Fibroblast of gingiva (primary cell): ENCODE measurements at regions not wholly inside any gene's neighbourhood (a gene's known extent, or its start where the extent isn't known, plus 50 kb on each side); places are given as distances from the start of the nearest gene placed in this dataset.

Experiments used
- DNase-seq: peaks from one replicate; pipeline ENCODE4 v3.0.0-alpha.2; 2011; ENCODE audit warnings: low read depth

- no peak for DNase-seq
These were observed 177.0 kb upstream of the C16orf82 start for GRCh38 chr16:26889740-26890139.

- DNase-seq: no peak
These were observed 168.5 kb upstream of the C16orf82 start for GRCh38 chr16:26898200-26898599.

- DNase-seq: no peak
These were observed 165.4 kb upstream of the C16orf82 start for GRCh38 chr16:26901196-26901861.

GRCh38 chr16:26901983-26902382 is 164.7 kb upstream of the C16orf82 start:
- DNase-seq: no peak

GRCh38 chr16:26905336-26905735 is 161.4 kb upstream of the C16orf82 start:
- no peak for DNase-seq

- DNase-seq: no peak
These were observed 157.1 kb upstream of the C16orf82 start for GRCh38 chr16:26909623-26910022.

- no peak for DNase-seq
These were observed 155.3 kb upstream of the C16orf82 start for GRCh38 chr16:26911436-26911835.

- no peak for DNase-seq
These were observed 152.9 kb upstream of the C16orf82 start for GRCh38 chr16:26913851-26914250.

- DNase-seq: no peak
These were observed 135.7 kb upstream of the C16orf82 start for GRCh38 chr16:26930786-26931581.

- DNase-seq: no peak
These were observed 116.1 kb upstream of the C16orf82 start for GRCh38 chr16:26950636-26951035.

- DNase-seq: no peak
These were observed 114.8 kb upstream of the C16orf82 start for GRCh38 chr16:26951950-26952349.

- DNase-seq: no peak
These were observed 114.3 kb upstream of the C16orf82 start for GRCh38 chr16:26952411-26952810.

GRCh38 chr16:26957283-26957859 is 109.4 kb upstream of the C16orf82 start:
- no peak for DNase-seq

GRCh38 chr16:26959416-26960009 is 107.2 kb upstream of the C16orf82 start:
- DNase-seq: no peak

- DNase-seq: no peak
These were observed 105.3 kb upstream of the C16orf82 start for GRCh38 chr16:26961459-26961858.

- peak; percentile 5 for DNase-seq
These were observed 103.6 kb upstream of the C16orf82 start for GRCh38 chr16:26963109-26963508.

GRCh38 chr16:26969589-26970231 is 97.0 kb upstream of the C16orf82 start:
- no peak for DNase-seq

- DNase-seq: no peak
These were observed 96.4 kb upstream of the C16orf82 start for GRCh38 chr16:26970292-26970691.

- no peak for DNase-seq
These were observed 89.9 kb upstream of the C16orf82 start for GRCh38 chr16:26976873-26977272.

GRCh38 chr16:26981266-26981938 is 85.3 kb upstream of the C16orf82 start:
- DNase-seq: peak; percentile 64

- DNase-seq: no peak
These were observed 84.3 kb upstream of the C16orf82 start for GRCh38 chr16:26982422-26982821.

- DNase-seq: peak; percentile 7
These were observed 83.3 kb upstream of the C16orf82 start for GRCh38 chr16:26983426-26983825.
